ENCODE measurements at regions not wholly inside any gene's neighbourhood (a gene's known extent, or its start where the extent isn't known, plus 50 kb on each side); places are given as distances from the start of the nearest gene placed in this dataset.

DNA sequence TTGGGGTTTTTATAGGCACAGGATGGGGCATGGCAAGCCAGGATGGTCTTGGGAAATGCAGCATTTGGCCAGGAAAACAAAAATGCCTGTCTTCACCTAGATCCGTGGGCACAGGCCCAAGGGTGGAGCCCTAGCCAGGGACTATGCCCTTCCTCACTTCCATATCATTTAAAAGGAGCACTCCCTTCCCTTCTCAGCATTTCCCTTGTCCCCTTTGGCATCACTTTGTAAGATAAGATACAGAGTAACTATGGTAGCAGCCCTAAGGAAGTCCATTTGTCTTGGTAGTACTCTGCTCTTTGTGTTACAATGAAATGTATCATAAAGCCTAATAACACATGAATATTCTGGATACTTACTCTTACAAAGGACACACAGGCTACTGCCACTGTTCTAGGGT lies 1092.6 kb upstream of the TENM4 start:
- H3K4me1 ChIP-seq (ENCODE audit: control insufficient read depth in 1 of 2, insufficient read depth in 2 of 2, low read length in 2 of 2), result no peaks in the 10 kb centered on the region
- no peak overlapping the region for H3K27ac ChIP-seq (ENCODE audit: low read length)
- no peak overlapping the region for H3K4me3 ChIP-seq (ENCODE audit: low read depth in 1 of 2, low read length in 2 of 2)
- peaks cover 0 to 6% of the 10 kb centered on the region in 2 donors for H3K9me3 ChIP-seq (ENCODE audit: control insufficient read depth in 1 of 2, low read length in 2 of 2)
- no peaks in the 10 kb centered on the region for H3K27me3 ChIP-seq (ENCODE audit: low read depth, low read length)
- no peaks in the 10 kb centered on the region for H3K36me3 ChIP-seq (ENCODE audit: control insufficient read depth in 1 of 2, insufficient read depth in 2 of 2, low read length in 2 of 2)

DNA sequence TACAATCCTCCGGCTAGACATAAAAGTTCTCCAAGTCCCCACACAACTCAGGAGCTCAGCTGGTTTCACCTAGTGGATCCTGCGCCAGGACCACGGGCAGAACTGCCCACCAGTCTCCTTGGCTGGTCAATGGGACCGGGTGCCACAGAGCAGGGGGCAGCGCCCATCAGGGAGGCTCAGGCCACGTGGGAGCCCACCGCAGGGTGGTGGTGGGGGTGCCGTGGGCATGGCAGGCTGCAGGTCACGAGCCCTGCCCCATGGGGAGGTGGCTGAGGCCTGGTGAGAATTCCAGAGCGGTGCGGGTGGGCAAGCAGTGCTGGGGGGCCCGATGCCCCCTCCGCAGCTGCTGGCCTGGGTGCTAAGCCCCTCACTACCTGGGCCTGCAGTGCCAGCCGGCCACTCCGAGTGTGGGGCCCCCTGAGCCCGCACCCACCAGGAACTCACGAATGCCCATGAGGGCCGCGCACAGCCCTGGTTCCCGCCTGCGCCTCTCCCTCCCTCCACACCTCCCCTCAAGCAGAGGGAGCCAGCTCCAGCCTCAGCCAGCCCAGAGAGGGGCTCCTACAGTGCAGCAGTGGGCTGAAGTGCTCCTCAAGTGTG lies 1091.9 kb upstream of the TENM4 start:
- Histone ChIP-seq H3K4me3 (ENCODE audit: low read depth in 1 of 2, low read length in 2 of 2) (no peak overlapping the region), H3K27me3 (ENCODE audit: low read depth, low read length) (no peaks in the 10 kb centered on the region), H3K27ac (ENCODE audit: low read length) (no peak overlapping the region), H3K9me3 (ENCODE audit: control insufficient read depth in 1 of 2, low read length in 2 of 2) (peaks cover 0 to 6% of the 10 kb centered on the region in 2 donors), H3K36me3 (ENCODE audit: control insufficient read depth in 1 of 2, insufficient read depth in 2 of 2, low read length in 2 of 2) (no peaks in the 10 kb centered on the region), H3K4me1 (ENCODE audit: control insufficient read depth in 1 of 2, insufficient read depth in 2 of 2, low read length in 2 of 2) (no peaks in the 10 kb centered on the region)

DNA sequence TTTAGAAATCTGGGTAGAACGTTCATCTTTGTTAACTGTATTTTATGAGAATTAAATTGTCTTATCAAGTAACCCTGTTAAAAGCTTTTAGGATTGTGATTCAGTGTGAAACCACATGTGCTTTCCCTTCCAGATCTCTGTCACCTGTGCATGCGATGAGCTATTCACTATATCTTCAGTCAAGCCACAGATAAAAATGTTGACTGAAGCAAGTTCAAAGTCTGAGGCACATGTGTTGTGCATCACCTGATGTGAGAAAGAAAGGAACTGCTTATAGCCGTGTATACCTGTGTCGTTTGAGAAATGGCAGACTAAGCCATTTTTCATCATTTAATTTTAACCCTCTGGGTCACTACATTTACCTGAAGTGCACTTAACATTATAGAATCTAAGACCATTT lies 1088.9 kb upstream of the TENM4 start:
- H3K27ac ChIP-seq (ENCODE audit: low read length), result no peak overlapping the region
- peaks cover 0 to 6% of the 10 kb centered on the region in 2 donors for H3K9me3 ChIP-seq (ENCODE audit: control insufficient read depth in 1 of 2, low read length in 2 of 2)
- H3K36me3 ChIP-seq (ENCODE audit: control insufficient read depth in 1 of 2, insufficient read depth in 2 of 2, low read length in 2 of 2), result no peaks in the 10 kb centered on the region
- no peaks in the 10 kb centered on the region for H3K27me3 ChIP-seq (ENCODE audit: low read depth, low read length)
- no peak overlapping the region for H3K4me3 ChIP-seq (ENCODE audit: low read depth in 1 of 2, low read length in 2 of 2)
- no peaks in the 10 kb centered on the region for H3K4me1 ChIP-seq (ENCODE audit: control insufficient read depth in 1 of 2, insufficient read depth in 2 of 2, low read length in 2 of 2)

DNA sequence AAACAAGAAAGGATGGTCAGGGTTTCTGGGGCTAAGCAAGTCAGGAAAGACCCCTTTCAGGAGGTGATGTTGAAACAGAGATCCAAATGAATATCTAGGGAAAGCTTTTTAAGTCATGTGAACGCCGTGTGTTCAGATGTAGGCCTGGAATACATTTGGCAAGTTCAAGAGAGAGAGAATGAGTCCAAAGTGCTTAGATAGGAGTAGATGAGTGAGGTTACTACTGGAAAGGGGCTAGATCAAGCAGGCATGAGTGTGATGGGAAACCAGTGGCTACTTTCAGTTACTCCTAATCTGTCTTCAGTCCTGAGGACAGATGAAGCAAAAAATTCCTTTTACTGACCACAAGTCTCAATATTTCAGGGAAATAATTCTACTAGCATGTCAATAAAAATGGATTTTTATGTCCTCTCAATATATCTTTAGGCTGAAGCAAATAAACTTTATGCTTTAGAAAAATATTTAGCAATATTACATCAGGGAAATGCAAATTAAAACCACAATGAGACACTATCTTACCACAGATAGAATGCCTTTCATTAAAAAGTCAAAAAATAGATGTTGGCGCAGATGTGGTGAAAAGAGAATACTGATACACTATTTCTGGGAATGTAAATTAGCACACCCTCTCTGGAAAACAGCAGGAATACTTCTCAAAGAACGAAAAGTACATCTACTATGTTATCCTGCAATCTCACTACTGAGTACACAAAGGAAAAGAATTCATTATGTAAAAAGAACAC lies 1085.0 kb upstream of the TENM4 start:
- no peaks in the 10 kb centered on the region for H3K4me1 ChIP-seq (ENCODE audit: control insufficient read depth in 1 of 2, insufficient read depth in 2 of 2, low read length in 2 of 2)
- no peak overlapping the region for H3K27ac ChIP-seq (ENCODE audit: low read length)

DNA sequence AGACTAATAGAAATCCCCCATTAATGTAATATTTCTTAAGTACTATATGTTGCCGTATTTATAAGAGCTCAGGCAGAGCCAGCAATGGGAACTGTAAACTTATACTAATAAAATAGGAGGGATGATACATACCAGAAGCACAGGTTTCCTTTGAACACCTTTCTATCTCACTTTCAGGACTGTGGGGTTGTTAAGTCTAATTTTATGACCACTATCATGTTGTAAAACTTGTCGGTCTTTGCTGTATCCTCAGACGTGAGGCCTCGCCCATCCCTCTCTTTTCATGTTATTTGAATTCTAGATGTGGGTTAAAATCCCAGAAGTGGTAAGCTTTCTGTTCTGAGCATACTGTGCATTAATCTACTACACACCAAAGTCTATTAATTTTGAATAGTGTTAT lies 1083.5 kb upstream of the TENM4 start:
- no peaks in the 10 kb centered on the region for H3K36me3 ChIP-seq (ENCODE audit: control insufficient read depth in 1 of 2, insufficient read depth in 2 of 2, low read length in 2 of 2)
- H3K27me3 ChIP-seq (ENCODE audit: low read depth, low read length), result no peaks in the 10 kb centered on the region
- H3K4me3 ChIP-seq (ENCODE audit: low read depth in 1 of 2, low read length in 2 of 2), result no peak overlapping the region
- H3K4me1 ChIP-seq (ENCODE audit: control insufficient read depth in 1 of 2, insufficient read depth in 2 of 2, low read length in 2 of 2), result no peaks in the 10 kb centered on the region
- H3K9me3 ChIP-seq (ENCODE audit: control insufficient read depth in 1 of 2, low read length in 2 of 2), result no peaks in the 10 kb centered on the region
- H3K27ac ChIP-seq (ENCODE audit: low read length), result no peak overlapping the region

More for the DNA sequence above, 1085.0 kb upstream of the TENM4 start:
- Histone ChIP-seq H3K27me3 (ENCODE audit: low read depth, low read length) (no peaks in the 10 kb centered on the region), H3K4me3 (ENCODE audit: low read depth in 1 of 2, low read length in 2 of 2) (no peak overlapping the region), H3K9me3 (ENCODE audit: control insufficient read depth in 1 of 2, low read length in 2 of 2) (no peaks in the 10 kb centered on the region), H3K36me3 (ENCODE audit: control insufficient read depth in 1 of 2, insufficient read depth in 2 of 2, low read length in 2 of 2) (no peaks in the 10 kb centered on the region)

DNA sequence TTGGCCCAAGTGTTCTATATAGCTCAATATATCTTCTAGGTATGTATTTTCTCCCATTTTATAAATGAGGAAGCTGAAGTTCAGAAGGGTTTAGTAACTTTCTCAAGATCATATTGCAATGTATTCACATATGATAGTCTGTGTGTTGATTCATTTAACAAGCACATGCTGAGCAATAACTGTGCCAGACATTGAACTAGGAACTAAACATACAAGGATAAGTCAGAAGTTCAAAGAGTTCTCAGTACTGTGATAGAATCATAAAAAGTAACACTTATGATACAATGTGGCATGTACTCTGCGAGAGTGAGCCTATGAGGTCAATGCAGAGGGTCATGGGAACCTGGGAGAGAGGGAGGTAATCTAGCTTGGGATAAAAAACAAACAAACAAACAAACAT lies 1082.2 kb upstream of the TENM4 start:
- peaks cover 0 to 4% of the 10 kb centered on the region in 2 donors for H3K9me3 ChIP-seq (ENCODE audit: control insufficient read depth in 1 of 2, low read length in 2 of 2)
- H3K27ac ChIP-seq (ENCODE audit: low read length), result no peak overlapping the region

DNA sequence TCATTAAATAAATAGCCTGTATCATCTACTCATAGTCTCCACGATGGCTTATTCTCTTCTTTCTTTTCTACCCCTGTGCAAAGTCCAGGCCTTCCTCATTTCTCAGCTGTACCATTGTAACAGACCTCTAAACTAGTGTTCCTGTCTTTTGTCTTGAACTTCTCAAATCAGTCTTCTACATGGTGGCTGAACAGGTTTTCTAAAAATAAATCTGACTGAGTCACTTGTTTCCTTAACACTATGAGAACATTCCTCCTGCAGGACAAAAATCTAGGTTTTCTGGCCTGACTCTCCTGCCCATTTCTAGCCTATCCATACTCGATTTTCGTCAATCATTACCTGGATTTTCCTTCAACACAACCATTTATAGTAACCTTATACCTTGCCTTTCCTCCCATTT lies 1080.8 kb upstream of the TENM4 start:
- peaks cover 0 to 9% of the 10 kb centered on the region in 2 donors for H3K9me3 ChIP-seq (ENCODE audit: control insufficient read depth in 1 of 2, low read length in 2 of 2)
- H3K4me1 ChIP-seq (ENCODE audit: control insufficient read depth in 1 of 2, insufficient read depth in 2 of 2, low read length in 2 of 2), result no peaks in the 10 kb centered on the region
- H3K36me3 ChIP-seq (ENCODE audit: control insufficient read depth in 1 of 2, insufficient read depth in 2 of 2, low read length in 2 of 2), result no peaks in the 10 kb centered on the region
- no peak overlapping the region for H3K4me3 ChIP-seq (ENCODE audit: low read depth in 1 of 2, low read length in 2 of 2)
- H3K27ac ChIP-seq (ENCODE audit: low read length), result no peak overlapping the region
- H3K27me3 ChIP-seq (ENCODE audit: low read depth, low read length), result no peaks in the 10 kb centered on the region

More for the DNA sequence above, 1082.2 kb upstream of the TENM4 start:
- no peaks in the 10 kb centered on the region for H3K36me3 ChIP-seq (ENCODE audit: control insufficient read depth in 1 of 2, insufficient read depth in 2 of 2, low read length in 2 of 2)
- no peaks in the 10 kb centered on the region for H3K4me1 ChIP-seq (ENCODE audit: control insufficient read depth in 1 of 2, insufficient read depth in 2 of 2, low read length in 2 of 2)
- H3K4me3 ChIP-seq (ENCODE audit: low read depth in 1 of 2, low read length in 2 of 2), result no peak overlapping the region
- H3K27me3 ChIP-seq (ENCODE audit: low read depth, low read length), result no peaks in the 10 kb centered on the region

DNA sequence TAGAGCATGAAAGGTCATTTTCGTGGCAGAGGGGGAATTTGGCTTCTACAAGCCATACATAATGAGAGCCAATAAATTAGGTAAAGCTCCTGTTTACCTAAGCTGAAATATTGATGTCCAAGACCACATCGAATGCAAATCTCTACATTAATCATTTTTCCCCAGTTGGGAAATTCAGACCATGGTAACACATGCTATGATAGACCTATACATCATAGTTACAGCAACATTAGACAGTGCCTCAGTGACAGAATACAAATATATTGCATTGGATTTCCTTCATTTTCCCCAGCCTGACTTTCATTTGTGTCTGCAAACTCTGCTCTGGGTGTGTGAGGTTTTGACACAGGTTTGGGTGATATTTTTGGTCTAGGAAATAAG lies 1079.7 kb upstream of the TENM4 start:
- Histone ChIP-seq H3K36me3 (ENCODE audit: control insufficient read depth in 1 of 2, insufficient read depth in 2 of 2, low read length in 2 of 2) (no peaks in the 10 kb centered on the region), H3K4me1 (ENCODE audit: control insufficient read depth in 1 of 2, insufficient read depth in 2 of 2, low read length in 2 of 2) (no peaks in the 10 kb centered on the region), H3K27ac (ENCODE audit: low read length) (no peak overlapping the region), H3K27me3 (ENCODE audit: low read depth, low read length) (no peaks in the 10 kb centered on the region), H3K4me3 (ENCODE audit: low read depth in 1 of 2, low read length in 2 of 2) (no peak overlapping the region), H3K9me3 (ENCODE audit: control insufficient read depth in 1 of 2, low read length in 2 of 2) (peaks cover 0 to 9% of the 10 kb centered on the region in 2 donors)

DNA sequence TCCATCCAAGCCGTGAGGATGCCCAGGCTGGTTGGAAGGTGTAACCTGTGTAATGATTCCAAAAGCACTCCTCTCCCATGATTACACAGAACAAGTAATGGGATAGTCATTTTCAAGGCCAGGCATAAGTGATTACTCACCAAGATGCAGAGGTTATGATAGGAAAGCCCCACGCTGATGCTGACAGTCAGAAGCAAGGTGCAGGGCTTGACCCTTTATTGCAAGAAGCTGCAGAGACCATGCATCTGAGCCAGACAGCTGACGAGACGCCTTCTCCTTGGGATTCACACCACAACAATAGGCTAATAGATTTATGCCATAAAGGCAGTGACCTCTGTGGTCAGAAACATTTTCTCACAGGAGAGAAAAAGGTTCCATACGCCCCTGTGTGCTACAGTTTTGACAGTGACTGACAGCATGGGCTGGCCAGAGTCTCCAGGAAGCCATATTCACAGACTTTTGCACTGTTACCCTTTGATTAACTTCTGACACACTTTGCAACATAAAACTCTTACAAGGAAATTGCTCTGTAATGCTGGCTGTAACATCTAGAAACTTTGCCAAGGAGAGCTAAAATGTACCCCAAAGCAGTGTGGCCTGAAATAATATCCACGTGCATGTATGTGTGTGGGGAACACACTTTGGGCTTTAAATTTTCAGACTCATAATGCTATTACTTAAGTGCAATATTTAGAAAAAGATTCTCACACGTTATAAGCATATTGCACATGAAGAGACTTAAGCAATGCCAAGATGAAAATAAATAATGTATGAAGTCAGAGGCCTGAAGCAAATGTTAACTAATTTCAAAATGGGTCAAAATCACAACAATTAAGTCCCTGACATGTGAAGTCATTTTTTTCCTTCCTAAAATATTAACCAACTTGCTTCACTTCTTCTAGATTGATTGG lies 1079.0 kb upstream of the TENM4 start:
- Histone ChIP-seq H3K4me1 (ENCODE audit: control insufficient read depth in 1 of 2, insufficient read depth in 2 of 2, low read length in 2 of 2) (no peaks in the 10 kb centered on the region), H3K4me3 (ENCODE audit: low read depth in 1 of 2, low read length in 2 of 2) (no peak overlapping the region), H3K27ac (ENCODE audit: low read length) (no peak overlapping the region), H3K36me3 (ENCODE audit: control insufficient read depth in 1 of 2, insufficient read depth in 2 of 2, low read length in 2 of 2) (no peaks in the 10 kb centered on the region), H3K9me3 (ENCODE audit: control insufficient read depth in 1 of 2, low read length in 2 of 2) (peaks cover 0 to 9% of the 10 kb centered on the region in 2 donors), H3K27me3 (ENCODE audit: low read depth, low read length) (no peaks in the 10 kb centered on the region)

DNA sequence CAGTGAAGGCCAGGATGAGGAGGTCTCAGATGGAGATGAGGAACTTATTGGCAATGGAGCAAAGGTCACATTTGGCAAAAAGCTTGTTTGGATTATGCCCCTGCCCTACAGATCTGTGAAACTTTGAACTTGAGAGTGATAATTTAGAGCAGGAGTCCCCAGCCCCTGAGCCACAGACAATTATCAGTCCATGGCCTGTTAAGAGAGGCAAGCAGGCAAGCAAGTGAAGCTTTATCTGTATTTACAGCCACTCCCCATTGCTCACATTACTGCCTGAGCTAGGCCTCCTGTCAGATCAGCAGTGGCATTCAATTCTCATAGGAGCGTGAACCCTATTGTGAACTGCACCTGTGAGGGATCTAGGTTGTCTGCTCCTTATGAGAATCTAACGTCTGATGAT lies 1076.9 kb upstream of the TENM4 start:
- Histone ChIP-seq H3K4me3 (ENCODE audit: low read depth in 1 of 2, low read length in 2 of 2) (no peak overlapping the region), H3K36me3 (ENCODE audit: control insufficient read depth in 1 of 2, insufficient read depth in 2 of 2, low read length in 2 of 2) (no peaks in the 10 kb centered on the region), H3K4me1 (ENCODE audit: control insufficient read depth in 1 of 2, insufficient read depth in 2 of 2, low read length in 2 of 2) (no peaks in the 10 kb centered on the region), H3K27me3 (ENCODE audit: low read depth, low read length) (no peaks in the 10 kb centered on the region), H3K27ac (ENCODE audit: low read length) (no peak overlapping the region), H3K9me3 (ENCODE audit: control insufficient read depth in 1 of 2, low read length in 2 of 2) (peaks cover 0 to 9% of the 10 kb centered on the region in 2 donors)

DNA sequence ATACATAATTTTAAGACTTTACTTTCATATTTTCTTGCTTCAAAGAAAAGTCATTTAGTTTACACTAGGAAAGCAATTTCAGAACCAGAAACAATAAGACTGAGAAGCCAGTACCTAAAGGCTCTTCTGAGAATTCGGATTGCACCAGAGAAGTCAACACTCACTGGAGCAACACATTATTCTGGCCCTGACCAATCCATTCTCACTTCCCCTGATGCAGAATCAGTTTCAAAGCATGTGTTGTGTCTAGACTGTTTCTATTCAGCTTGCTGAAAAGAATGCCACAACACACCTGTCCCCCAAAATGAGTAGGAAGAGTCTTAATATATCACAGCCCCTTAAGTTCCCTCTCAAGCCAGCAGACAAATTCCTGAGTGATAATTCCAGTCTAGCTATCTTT lies 1074.3 kb upstream of the TENM4 start:
- no peak overlapping the region for H3K27ac ChIP-seq (ENCODE audit: low read length)
- no peak overlapping the region for H3K4me3 ChIP-seq (ENCODE audit: low read depth in 1 of 2, low read length in 2 of 2)
- H3K27me3 ChIP-seq (ENCODE audit: low read depth, low read length), result no peaks in the 10 kb centered on the region
- H3K36me3 ChIP-seq (ENCODE audit: control insufficient read depth in 1 of 2, insufficient read depth in 2 of 2, low read length in 2 of 2), result no peaks in the 10 kb centered on the region
- H3K9me3 ChIP-seq (ENCODE audit: control insufficient read depth in 1 of 2, low read length in 2 of 2), result peaks cover 0 to 9% of the 10 kb centered on the region in 2 donors
- H3K4me1 ChIP-seq (ENCODE audit: control insufficient read depth in 1 of 2, insufficient read depth in 2 of 2, low read length in 2 of 2), result no peaks in the 10 kb centered on the region

Measured in muscle layer of duodenum (tissue), 2 donors.